Fibroblast of peridontal ligament (primary cell): ENCODE measurements at regions not wholly inside any gene's neighbourhood (a gene's known extent, or its start where the extent isn't known, plus 50 kb on each side); places are given as distances from the start of the nearest gene placed in this dataset.

Source experiments
- DNase-seq: peaks from one replicate; pipeline ENCODE4 v3.0.0-alpha.2; 2010; ENCODE audit errors: extremely low read depth

DNA sequence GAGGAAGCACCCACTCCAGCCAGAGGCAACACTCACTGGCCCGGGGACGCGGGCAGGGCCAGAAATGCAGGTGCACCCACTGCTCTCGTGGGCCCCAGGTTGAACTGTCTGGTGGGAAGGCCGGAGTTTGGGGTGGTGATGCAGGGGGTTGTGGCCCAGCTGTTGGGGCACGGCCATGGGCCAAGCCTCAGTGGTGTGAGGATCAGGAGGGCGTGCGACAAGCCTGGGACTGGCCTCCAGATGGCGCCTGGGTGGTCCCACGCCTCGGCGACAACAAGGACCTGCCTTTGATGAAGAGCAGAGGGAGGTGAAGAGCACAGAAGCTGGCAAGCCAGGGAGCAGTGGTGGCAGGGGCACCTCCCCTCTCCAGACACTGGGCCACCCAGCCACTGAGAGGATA lies 240.8 kb downstream of the BRD1 start:
- no peak for DNase-seq

DNA sequence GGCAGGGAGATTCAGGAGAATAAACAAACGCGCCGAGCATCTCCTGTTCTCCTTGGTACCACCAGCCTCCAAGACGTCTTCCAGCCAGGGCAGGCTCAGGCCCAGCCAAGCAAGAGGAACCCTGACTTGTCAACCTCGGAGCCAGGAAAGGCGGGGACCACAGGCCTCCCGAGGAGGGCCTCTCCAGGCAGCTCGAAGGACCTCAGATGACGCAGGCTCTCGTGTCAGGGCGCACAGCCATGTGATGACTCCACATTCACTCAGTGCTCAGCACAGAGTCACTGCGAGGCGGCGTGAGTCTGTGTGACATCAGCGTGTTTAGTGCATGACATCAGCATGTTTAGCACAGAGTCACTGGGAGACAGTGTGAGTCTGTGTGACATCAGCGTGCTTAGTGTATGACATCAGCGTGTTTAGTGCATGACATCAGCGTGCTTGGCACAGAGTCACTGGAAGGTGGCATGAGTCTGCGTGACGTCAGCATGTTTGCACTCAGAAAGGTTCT lies 241.4 kb downstream of the BRD1 start:
- no peak for DNase-seq

GRCh38 chr22:49585461-49586243 lies 242.0 kb downstream of the BRD1 start:
- DNase-seq, result no peak

- DNase-seq, result no peak
Observed at GRCh38 chr22:49583886-49584505, 243.7 kb downstream of the BRD1 start.

- DNase-seq, result no peak
Observed at GRCh38 chr22:49583341-49583740, 244.3 kb downstream of the BRD1 start.

DNA sequence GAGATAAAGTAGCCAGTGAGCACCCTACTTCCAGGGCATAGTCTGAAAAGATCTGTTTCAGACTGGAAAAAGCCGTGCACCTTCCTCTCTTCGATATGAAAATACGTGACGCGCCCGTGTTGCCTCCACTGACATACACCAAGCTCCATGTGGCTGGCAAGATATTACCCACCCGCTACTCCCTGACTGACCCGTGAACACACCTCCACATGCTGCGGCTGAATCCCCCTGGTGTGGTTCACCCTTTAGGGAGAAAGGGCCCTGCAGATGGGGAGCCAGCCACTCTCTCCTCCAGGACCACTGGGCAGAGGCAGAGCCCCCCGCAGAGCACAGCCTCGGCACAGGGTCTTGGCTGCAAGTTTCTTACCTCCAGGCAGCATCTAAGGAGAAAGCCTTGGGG lies 245.0 kb downstream of the BRD1 start:
- no peak for DNase-seq

GRCh38 chr22:49582181-49582580 lies 245.5 kb downstream of the BRD1 start:
- DNase-seq, result no peak

DNA sequence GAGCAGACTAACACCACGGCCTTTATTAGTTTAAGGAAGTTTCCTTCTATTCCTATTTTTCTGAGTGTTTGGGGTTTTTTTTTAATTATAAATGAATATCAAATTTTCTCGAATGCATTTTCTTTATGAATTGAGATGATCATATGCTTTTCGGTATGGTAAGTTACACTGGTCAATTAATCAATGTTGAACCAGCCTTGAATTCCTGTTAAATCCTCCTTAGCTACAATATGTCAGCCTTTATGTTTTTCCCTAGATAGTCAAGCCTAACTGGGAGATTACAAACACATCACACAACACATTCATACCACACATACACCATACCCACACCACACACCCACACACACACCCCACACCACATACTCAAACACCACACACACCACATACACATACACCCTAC lies 247.6 kb downstream of the BRD1 start:
- no peak for DNase-seq

GRCh38 chr22:49577168-49578060 lies 250.3 kb downstream of the BRD1 start:
- DNase-seq, result no peak

- no peak for DNase-seq
Observed at GRCh38 chr22:49576241-49577141, 251.2 kb downstream of the BRD1 start.

- DNase-seq, result no peak
Observed at GRCh38 chr22:49575703-49576081, 252.0 kb downstream of the BRD1 start.

- DNase-seq, result no peak
Observed at GRCh38 chr22:49574881-49575702, 252.6 kb downstream of the BRD1 start.

DNA sequence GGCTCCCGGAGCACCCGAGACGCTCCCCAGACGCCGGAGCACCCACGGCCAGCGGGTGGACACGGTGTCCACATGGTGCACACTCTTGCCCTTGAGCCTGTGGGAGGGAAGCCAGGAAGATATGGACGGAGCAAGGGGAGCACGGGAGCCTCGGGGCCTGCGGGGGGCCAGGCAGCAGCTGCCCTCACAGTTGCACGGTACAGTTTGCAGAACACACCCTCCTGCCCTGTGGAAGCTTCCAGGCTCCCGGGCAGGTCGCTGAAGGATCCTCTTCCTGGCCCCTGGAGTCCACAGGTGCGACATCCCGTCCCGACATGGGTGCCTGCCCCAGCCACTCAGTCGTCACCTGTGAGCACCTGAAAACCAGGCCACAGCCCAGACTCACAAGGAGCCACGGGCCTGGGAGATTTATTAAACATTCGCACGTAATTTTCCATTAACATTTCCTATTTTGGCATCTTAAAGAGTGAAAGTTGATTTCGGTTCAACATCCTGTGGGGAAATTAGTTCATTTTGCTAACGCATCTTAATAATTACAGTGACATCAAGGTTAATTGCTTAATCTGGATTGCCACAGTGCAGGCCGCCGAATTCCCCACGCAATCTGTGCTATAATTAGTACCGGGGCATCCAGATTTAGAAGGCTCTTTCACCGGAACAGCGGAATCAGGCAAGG lies 253.3 kb downstream of the BRD1 start:
- DNase-seq, result no peak

DNA sequence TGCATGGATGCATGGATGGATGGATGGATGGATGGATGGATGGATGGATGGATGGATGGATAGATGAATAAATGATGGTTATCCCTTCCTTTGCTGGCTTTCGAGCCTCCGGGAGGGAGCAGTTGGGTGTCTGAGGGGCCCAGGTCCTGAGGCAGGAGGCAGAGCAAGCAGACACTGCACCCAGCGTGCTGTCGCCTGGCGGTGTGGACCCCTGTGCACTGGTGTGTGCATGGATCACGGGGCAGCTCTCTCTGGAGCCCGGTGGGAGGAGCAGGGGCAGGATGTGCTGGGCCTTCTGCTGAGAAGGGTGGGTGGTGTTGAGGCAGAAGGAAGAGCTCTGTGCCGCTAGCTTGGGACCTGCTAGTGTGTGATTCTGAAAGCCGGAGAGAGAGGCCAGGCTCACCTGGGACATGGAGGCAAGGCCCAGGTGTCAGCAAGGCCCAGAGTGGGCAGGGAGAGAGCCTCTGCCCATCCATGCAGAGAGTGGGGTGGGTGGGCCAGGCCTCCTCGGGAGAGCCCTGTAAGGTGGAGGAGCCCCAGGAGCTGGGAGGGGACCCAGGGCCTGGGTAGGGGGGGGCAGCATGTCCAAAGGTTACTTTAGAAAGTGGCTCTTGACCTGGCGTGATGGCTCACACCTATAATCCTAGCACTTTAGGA lies 254.4 kb downstream of the BRD1 start:
- DNase-seq, result no peak

DNA sequence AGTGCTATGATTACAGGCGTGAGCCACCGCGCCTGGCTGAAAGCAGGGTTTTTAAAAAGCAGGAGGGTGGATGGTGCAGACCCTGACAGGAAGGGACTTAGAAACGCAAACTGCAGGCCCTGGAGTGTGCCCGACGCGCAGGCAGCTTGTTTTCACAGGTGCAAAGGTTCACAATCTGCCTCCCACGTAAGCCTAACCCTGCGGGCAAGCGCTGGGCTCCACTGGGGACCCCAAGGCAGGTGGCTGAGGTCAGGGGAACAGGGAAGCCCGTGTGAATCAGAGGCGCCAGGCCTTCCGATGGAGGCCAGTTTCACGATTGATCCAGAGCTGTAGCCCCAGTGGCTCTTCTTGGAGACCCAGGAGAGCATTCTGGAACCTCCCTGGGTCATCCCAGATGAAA lies 256.3 kb downstream of the BRD1 start:
- no peak for DNase-seq

- no peak for DNase-seq
Observed at GRCh38 chr22:49570032-49570848, 257.4 kb downstream of the BRD1 start.

GRCh38 chr22:49569286-49570031 lies 258.2 kb downstream of the BRD1 start:
- DNase-seq, result no peak
